SK-N-SH (cell line): ENCODE measurements at regions not wholly inside any gene's neighbourhood (a gene's known extent, or its start where the extent isn't known, plus 50 kb on each side); places are given as distances from the start of the nearest gene placed in this dataset.

Experiments used
- CTCF ChIA-PET: fragments of 300-600, 350-600 bp; formaldehyde crosslinking; extraction: SDS; loops from one replicate; lab custom pipeline; 2021; lab: Yijun Ruan, JAX
- POLR2A ChIA-PET: fragments of 350-600 bp; sonication (Branson Sonifier 250); formaldehyde crosslinking; extraction: SDS; loops from one replicate; lab custom pipeline; 2020; ENCODE audit warnings: antibody characterized with exemption, inconsistent platforms; lab: Yijun Ruan, JAX
- DNase-seq: peaks from one replicate; pipeline ENCODE4 v3.0.0; 2012
- H2AFZ ChIP-seq: fragments of 200-600 bp; sonication (generic); 2 replicates; pipeline ENCODE4 v1.8.1; 2016; ENCODE audit warnings: antibody characterized with exemption, mild to moderate bottlenecking, low read depth
- H3F3A ChIP-seq: fragments of 200-600 bp; sonication (generic); replicated peaks from 2 replicates; pipeline ENCODE3; 2016; ENCODE audit warnings: antibody characterized with exemption, mild to moderate bottlenecking; ENCODE audit not compliant: insufficient read depth
- H3K27ac ChIP-seq, 2 experiments: fragments of 200-500 bp in 1 of 2; fragments of 200-600 bp in 1 of 2; sonication (Bioruptor generic) in 1 of 2; sonication (generic), shearing (Covaris generic) in 1 of 2; 2 replicates each; pipeline versions ENCODE4 v1.5.1 to v1.6.1; 2014 to 2016; ENCODE audit warnings: low read depth in 2 of 2, inconsistent platforms in 1 of 2, low read length in 1 of 2, mild to moderate bottlenecking in 1 of 2, mixed read lengths in 1 of 2
- H3K27me3 ChIP-seq: fragments of 200-600 bp; sonication (generic), shearing (Covaris generic); 2 replicates; pipeline ENCODE4 v1.6.1; 2016; ENCODE audit warnings: mixed run types; ENCODE audit not compliant: insufficient read depth
- H3K36me3 ChIP-seq, 2 experiments: fragments of 200-500 bp in 1 of 2; fragments of 200-600 bp in 1 of 2; sonication (Bioruptor generic) in 1 of 2; sonication (generic) in 1 of 2; replicated peaks in 1 of 2; 2 replicates each; pipeline versions ENCODE3 to v1.5.1; 2014 to 2016; ENCODE audit warnings: low read length in 1 of 2, mild to moderate bottlenecking in 1 of 2; ENCODE audit not compliant: insufficient read depth in 2 of 2, control insufficient read depth in 1 of 2
- H3K4me1 ChIP-seq, 2 experiments: fragments of 200-500 bp in 1 of 2; fragments of 200-600 bp in 1 of 2; sonication (Bioruptor generic) in 1 of 2; sonication (generic), shearing (Covaris generic) in 1 of 2; 2 replicates each; pipeline versions ENCODE4 v1.5.1 to v1.6.1; 2014 to 2016; ENCODE audit warnings: low read depth in 1 of 2, low read length in 1 of 2, mixed run types in 1 of 2; ENCODE audit not compliant: insufficient read depth in 2 of 2, control insufficient read depth in 1 of 2
- H3K4me2 ChIP-seq: fragments of 200-600 bp; sonication (generic), shearing (Covaris generic); 2 replicates; pipeline ENCODE4 v1.6.1; 2017; ENCODE audit warnings: mixed run types
- H3K4me3 ChIP-seq, 2 experiments: fragments of 200-500 bp in 1 of 2; fragments of 200-600 bp in 1 of 2; sonication (Bioruptor generic) in 1 of 2; sonication (generic), shearing (Covaris generic) in 1 of 2; 2 replicates each; pipeline versions ENCODE4 v1.5.1 to v1.8.1; 2014 to 2016; ENCODE audit warnings: low read depth in 2 of 2, inconsistent platforms in 1 of 2, low read length in 1 of 2, mild to moderate bottlenecking in 1 of 2, mixed read lengths in 1 of 2, moderate library complexity in 1 of 2
- H3K79me2 ChIP-seq: fragments of 200-600 bp; sonication (generic); 2 replicates; pipeline ENCODE4 v1.8.1; 2017; ENCODE audit warnings: mild to moderate bottlenecking; ENCODE audit not compliant: insufficient read depth
- H3K9ac ChIP-seq: fragments of 200-600 bp; sonication (generic); 2 replicates; pipeline ENCODE4 v1.6.1; 2017; ENCODE audit warnings: mixed run types
- H3K9me2 ChIP-seq: fragments of 200-600 bp; sonication (generic); 2 replicates; pipeline ENCODE4 v1.6.1; 2017; ENCODE audit warnings: mixed run types
- H3K9me3 ChIP-seq: fragments of 200-600 bp; sonication (generic); 2 replicates; pipeline ENCODE4 v1.6.1; 2017; ENCODE audit warnings: mixed run types, mild to moderate bottlenecking, moderate library complexity
- H4K20me1 ChIP-seq: fragments of 200-600 bp; sonication (generic); 2 replicates; pipeline ENCODE4 v1.6.1; 2017; ENCODE audit warnings: mild to moderate bottlenecking, mixed run types; ENCODE audit not compliant: insufficient read depth
- CHD2 ChIP-seq: fragments of 150-350 bp; IDR thresholded peaks from 2 replicates; pipeline ENCODE4 v1.6.1; 2018; ENCODE audit warnings: low read length; ENCODE audit not compliant: partially characterized antibody
- CTCF ChIP-seq: fragments of 200-600 bp; sonication (generic); IDR thresholded peaks from 2 replicates; pipeline ENCODE4 v1.6.1; 2017; ENCODE audit warnings: antibody characterized with exemption, mild to moderate bottlenecking, moderate library complexity
- FOSL2 ChIP-seq: IDR thresholded peaks from 2 replicates; pipeline ENCODE4 v1.4.0; 2012; ENCODE audit warnings: low read depth, mild to moderate bottlenecking, moderate library complexity, borderline replicate concordance
- FOXJ3 ChIP-seq: sonication (generic); formaldehyde crosslinking; IDR thresholded peaks from 2 replicates; pipeline ENCODE4 v1.5.1; 2020; ENCODE audit warnings: mild to moderate bottlenecking, missing genetic modification reagents
- FOXM1 ChIP-seq: IDR thresholded peaks from 2 replicates; pipeline ENCODE4 v1.4.0; 2012; ENCODE audit warnings: low read depth, mild to moderate bottlenecking
- GABPA ChIP-seq: IDR thresholded peaks from 2 replicates; pipeline ENCODE4 v1.4.0; 2012; ENCODE audit warnings: low read depth, mild to moderate bottlenecking
- JUND ChIP-seq: IDR thresholded peaks from 2 replicates; pipeline ENCODE4 v1.4.0; 2012
- MXI1 ChIP-seq: IDR thresholded peaks from 2 replicates; pipeline ENCODE4 v1.6.1; 2012; ENCODE audit warnings: mild to moderate bottlenecking, low read depth, low read length, improper control_type of control experiment
- NFIC ChIP-seq: IDR thresholded peaks from 2 replicates; pipeline ENCODE4 v1.4.0; 2012; ENCODE audit warnings: borderline replicate concordance
- POLR2AphosphoS5 ChIP-seq: IDR thresholded peaks from 2 replicates; pipeline ENCODE4 v1.6.1; 2012; ENCODE audit warnings: low read depth, low read length
- RCOR1 ChIP-seq: fragments of 150-350 bp; IDR thresholded peaks from 2 replicates; pipeline ENCODE4 v1.6.1; 2017; ENCODE audit warnings: antibody characterized with exemption, low read length
- RXRA ChIP-seq: IDR thresholded peaks from 2 replicates; pipeline ENCODE4 v1.4.0; 2012; ENCODE audit warnings: low read depth, mild to moderate bottlenecking, borderline replicate concordance
- SIN3A ChIP-seq: IDR thresholded peaks from 2 replicates; pipeline ENCODE4 v1.6.1; 2012; ENCODE audit warnings: low read depth, mild to moderate bottlenecking, low read length, moderate library complexity, borderline replicate concordance
- TAF1 ChIP-seq: IDR thresholded peaks from 2 replicates; pipeline ENCODE4 v1.6.1; 2012; ENCODE audit warnings: low read depth, mild to moderate bottlenecking, low read length, moderate library complexity, borderline replicate concordance
- TEAD4 ChIP-seq: IDR thresholded peaks from 2 replicates; pipeline ENCODE4 v1.4.0; 2012; ENCODE audit warnings: mild to moderate bottlenecking, borderline replicate concordance; ENCODE audit not compliant: insufficient read depth
- WGBS: methylation state at CpG from one replicate; pipeline ENCODE4 v1.1.6; 2017; ENCODE audit warnings: low lambda C conversion rate; 5-methylcytosine and 5-hydroxymethylcytosine counted together
- TF ChIP-seq, protein P1 (sequence below): IDR thresholded peaks from 2 replicates; pipeline ENCODE4 v1.6.1; 2012; ENCODE audit warnings: mild to moderate bottlenecking, low read depth, low read length, moderate library complexity
- TF ChIP-seq, protein P2 (sequence below): IDR thresholded peaks from 2 replicates; pipeline ENCODE4 v1.4.0; 2012; ENCODE audit warnings: low read depth, borderline replicate concordance

DNA sequence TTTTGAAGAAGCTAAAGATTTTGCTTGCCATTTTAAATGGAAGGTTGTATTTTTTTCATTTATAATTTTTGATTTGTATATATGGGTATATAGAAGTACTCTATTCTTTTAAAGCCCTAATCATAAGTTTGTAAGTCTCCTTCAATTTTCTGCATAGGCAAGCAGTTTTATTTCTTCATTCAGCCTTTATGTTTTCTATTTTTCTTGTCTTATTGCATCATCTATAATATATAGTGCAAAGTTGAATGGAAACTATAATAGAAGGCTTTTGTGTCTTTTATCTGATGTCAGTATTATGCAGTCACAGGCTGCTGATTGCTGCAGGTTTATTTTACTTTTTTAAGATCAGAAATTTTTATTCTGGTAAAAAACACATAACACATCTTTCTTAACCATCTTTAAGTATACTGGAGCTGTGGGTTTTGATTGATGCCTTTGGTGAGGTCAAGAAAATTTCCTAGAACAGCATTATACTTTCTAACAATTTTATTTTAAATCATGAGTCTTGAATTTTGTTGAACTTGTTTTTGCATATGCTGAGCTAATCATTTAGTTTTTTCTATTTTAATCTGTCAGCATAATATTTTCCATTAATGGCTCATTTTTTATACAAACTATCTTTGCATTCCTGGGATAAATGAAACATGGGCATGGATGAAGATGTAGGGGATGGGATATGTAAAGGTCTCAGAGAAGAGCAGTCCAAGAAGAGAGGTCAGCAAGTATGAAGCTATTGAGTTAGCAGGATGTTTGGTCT lies 366.7 kb upstream of the MAP3K7 start (continued):
- TF ChIP-seq GABPA: no peak

DNA sequence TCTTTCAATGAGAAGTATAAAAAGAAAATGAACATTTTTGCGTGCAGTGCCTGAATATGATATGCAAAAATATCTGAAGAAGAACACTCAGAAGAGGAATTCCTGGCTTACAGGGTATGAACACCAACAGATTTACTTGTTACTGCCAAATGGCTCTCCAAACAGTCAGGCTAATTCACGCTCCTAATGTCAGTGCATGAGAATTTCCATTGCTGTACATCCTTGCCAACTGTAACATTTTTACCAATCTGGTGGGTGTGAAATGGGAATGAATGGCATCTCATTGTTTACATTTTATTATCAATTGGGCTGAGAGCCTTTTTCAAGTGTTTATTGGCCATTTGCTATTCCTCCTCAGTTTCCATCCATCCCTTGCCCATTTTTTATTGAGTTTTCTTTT lies 365.3 kb upstream of the MAP3K7 start:
- Histone ChIP-seq H4K20me1 (no peaks in the 10 kb centered on the region), H3K4me2 (no peak overlapping the region), H2AFZ (no peak overlapping the region), H3K79me2 (no peaks in the 10 kb centered on the region), H3K27ac (no peak overlapping the region), H3K27me3 (no peaks in the 10 kb centered on the region), H3F3A (no peaks in the 10 kb centered on the region), H3K36me3 (no peaks in the 10 kb centered on the region), H3K4me1 (no peaks in the 10 kb centered on the region), H3K9ac (no peak overlapping the region), H3K9me2 (no peaks in the 10 kb centered on the region), H3K9me3 (no peaks in the 10 kb centered on the region), H3K4me3 (no peak overlapping the region)
- 12% methylated on average over 2 of the region's 2 CpGs for WGBS
- ChIA-PET CTCF (interaction anchor here (1.9 kb wide), 1 partner anchor 11 kb away, joined by 6 read pairs; no protein-coding TSS in a partner anchor), POLR2A (no interaction called here)
- TF ChIP-seq RCOR1: no peak
- TF ChIP-seq FOXJ3: no peak
- TF ChIP-seq GABPA: no peak
- TF ChIP-seq, protein P1, sequence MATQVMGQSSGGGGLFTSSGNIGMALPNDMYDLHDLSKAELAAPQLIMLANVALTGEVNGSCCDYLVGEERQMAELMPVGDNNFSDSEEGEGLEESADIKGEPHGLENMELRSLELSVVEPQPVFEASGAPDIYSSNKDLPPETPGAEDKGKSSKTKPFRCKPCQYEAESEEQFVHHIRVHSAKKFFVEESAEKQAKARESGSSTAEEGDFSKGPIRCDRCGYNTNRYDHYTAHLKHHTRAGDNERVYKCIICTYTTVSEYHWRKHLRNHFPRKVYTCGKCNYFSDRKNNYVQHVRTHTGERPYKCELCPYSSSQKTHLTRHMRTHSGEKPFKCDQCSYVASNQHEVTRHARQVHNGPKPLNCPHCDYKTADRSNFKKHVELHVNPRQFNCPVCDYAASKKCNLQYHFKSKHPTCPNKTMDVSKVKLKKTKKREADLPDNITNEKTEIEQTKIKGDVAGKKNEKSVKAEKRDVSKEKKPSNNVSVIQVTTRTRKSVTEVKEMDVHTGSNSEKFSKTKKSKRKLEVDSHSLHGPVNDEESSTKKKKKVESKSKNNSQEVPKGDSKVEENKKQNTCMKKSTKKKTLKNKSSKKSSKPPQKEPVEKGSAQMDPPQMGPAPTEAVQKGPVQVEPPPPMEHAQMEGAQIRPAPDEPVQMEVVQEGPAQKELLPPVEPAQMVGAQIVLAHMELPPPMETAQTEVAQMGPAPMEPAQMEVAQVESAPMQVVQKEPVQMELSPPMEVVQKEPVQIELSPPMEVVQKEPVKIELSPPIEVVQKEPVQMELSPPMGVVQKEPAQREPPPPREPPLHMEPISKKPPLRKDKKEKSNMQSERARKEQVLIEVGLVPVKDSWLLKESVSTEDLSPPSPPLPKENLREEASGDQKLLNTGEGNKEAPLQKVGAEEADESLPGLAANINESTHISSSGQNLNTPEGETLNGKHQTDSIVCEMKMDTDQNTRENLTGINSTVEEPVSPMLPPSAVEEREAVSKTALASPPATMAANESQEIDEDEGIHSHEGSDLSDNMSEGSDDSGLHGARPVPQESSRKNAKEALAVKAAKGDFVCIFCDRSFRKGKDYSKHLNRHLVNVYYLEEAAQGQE: no peak
- TF ChIP-seq JUND: no peak
- TF ChIP-seq RXRA: no peak
- TF ChIP-seq, protein P2, sequence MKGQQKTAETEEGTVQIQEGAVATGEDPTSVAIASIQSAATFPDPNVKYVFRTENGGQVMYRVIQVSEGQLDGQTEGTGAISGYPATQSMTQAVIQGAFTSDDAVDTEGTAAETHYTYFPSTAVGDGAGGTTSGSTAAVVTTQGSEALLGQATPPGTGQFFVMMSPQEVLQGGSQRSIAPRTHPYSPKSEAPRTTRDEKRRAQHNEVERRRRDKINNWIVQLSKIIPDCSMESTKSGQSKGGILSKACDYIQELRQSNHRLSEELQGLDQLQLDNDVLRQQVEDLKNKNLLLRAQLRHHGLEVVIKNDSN: no peak
- TF ChIP-seq FOXM1: no peak
- TF ChIP-seq NFIC: no peak
- no peak for TF ChIP-seq TEAD4
- TF ChIP-seq MXI1: no peak
- TF ChIP-seq TAF1: no peak
- TF ChIP-seq POLR2AphosphoS5: no peak
- no peak for TF ChIP-seq CTCF
- TF ChIP-seq FOSL2: no peak
- no peak for TF ChIP-seq SIN3A
- TF ChIP-seq CHD2: no peak
- no peak for DNase-seq
